ENCODE measurements at regions not wholly inside any gene's neighbourhood (a gene's known extent, or its start where the extent isn't known, plus 50 kb on each side); places are given as distances from the start of the nearest gene placed in this dataset.

- no peak overlapping the region for H3K9ac ChIP-seq (ENCODE audit: insufficient read depth, low read length)
- H4K20me1 ChIP-seq (ENCODE audit: control insufficient read depth, extremely low read depth, insufficient read depth, low read length), result no peaks in the 10 kb centered on the region
- H3K36me3 ChIP-seq (ENCODE audit: control insufficient read depth, insufficient read depth, low read length), result no peaks in the 10 kb centered on the region
- TF ChIP-seq CTCF (conservative IDR thresholded peaks at IDR 0.05 in 1 of 2, IDR thresholded peaks at IDR 0.05 in 1 of 2; ENCODE audit: low read depth in 1 of 2, low read length in 2 of 2) (no peak), EZH2 (IDR thresholded peaks at IDR 0.05; ENCODE audit: low read length, missing control alignments) (no peak)
- H2AFZ ChIP-seq (ENCODE audit: low read length), result no peak overlapping the region
- no peak overlapping the region for H3K4me3 ChIP-seq (replicated peaks in 1 of 4; ENCODE audit: control extremely low read depth in 1 of 4, insufficient read depth in 1 of 4, low read depth in 3 of 4, low read length in 4 of 4)
- no peak overlapping the region for H3K27ac ChIP-seq (ENCODE audit: insufficient read depth, low read length)
- H3K4me2 ChIP-seq (ENCODE audit: extremely low read depth, insufficient read depth, low read length), result no peak overlapping the region
- H3K79me2 ChIP-seq (ENCODE audit: control insufficient read depth, insufficient read depth, low read length), result no peaks in the 10 kb centered on the region
- no peaks in the 10 kb centered on the region for H3K9me3 ChIP-seq (ENCODE audit: control insufficient read depth, insufficient read depth, low read depth, low read length)
- H3K27me3 ChIP-seq (ENCODE audit: control insufficient read depth, insufficient read depth, low read length), result no peaks in the 10 kb centered on the region
- no peaks in the 10 kb centered on the region for H3K4me1 ChIP-seq (ENCODE audit: control insufficient read depth, extremely low read depth, insufficient read depth, low read length)
- DNase-seq (ENCODE audit: low read depth in 2 of 2), result no peak
Observed at GRCh38 chr3:102020735-102021134, 171.4 kb downstream of the NFKBIZ start.

GRCh38 chr3:102024270-102024904 is 175.1 kb downstream of the NFKBIZ start:
- no peaks in the 10 kb centered on the region for H4K20me1 ChIP-seq (ENCODE audit: control insufficient read depth, extremely low read depth, insufficient read depth, low read length)
- no peak overlapping the region for H3K9ac ChIP-seq (ENCODE audit: insufficient read depth, low read length)
- TF ChIP-seq EZH2 (IDR thresholded peaks at IDR 0.05; ENCODE audit: low read length, missing control alignments) (no peak), CTCF (conservative IDR thresholded peaks at IDR 0.05 in 1 of 2, IDR thresholded peaks at IDR 0.05 in 1 of 2; ENCODE audit: low read depth in 1 of 2, low read length in 2 of 2) (no peak)
- no peak overlapping the region for H3K4me2 ChIP-seq (ENCODE audit: extremely low read depth, insufficient read depth, low read length)
- DNase-seq (ENCODE audit: low read depth in 2 of 2), result no peak
- no peak overlapping the region for H3K27ac ChIP-seq (ENCODE audit: insufficient read depth, low read length)
- H3K4me3 ChIP-seq (replicated peaks in 1 of 4; ENCODE audit: control extremely low read depth in 1 of 4, insufficient read depth in 1 of 4, low read depth in 3 of 4, low read length in 4 of 4), result no peak overlapping the region
- no peaks in the 10 kb centered on the region for H3K27me3 ChIP-seq (ENCODE audit: control insufficient read depth, insufficient read depth, low read length)
- H3K36me3 ChIP-seq (ENCODE audit: control insufficient read depth, insufficient read depth, low read length), result no peaks in the 10 kb centered on the region
- no peaks in the 10 kb centered on the region for H3K9me3 ChIP-seq (ENCODE audit: control insufficient read depth, insufficient read depth, low read depth, low read length)
- H3K4me1 ChIP-seq (ENCODE audit: control insufficient read depth, extremely low read depth, insufficient read depth, low read length), result no peaks in the 10 kb centered on the region
- no peaks in the 10 kb centered on the region for H3K79me2 ChIP-seq (ENCODE audit: control insufficient read depth, insufficient read depth, low read length)
- no peak overlapping the region for H2AFZ ChIP-seq (ENCODE audit: low read length)

- Histone ChIP-seq H3K27ac (ENCODE audit: insufficient read depth, low read length) (no peak overlapping the region), H3K4me1 (ENCODE audit: control insufficient read depth, extremely low read depth, insufficient read depth, low read length) (no peaks in the 10 kb centered on the region), H3K4me2 (ENCODE audit: extremely low read depth, insufficient read depth, low read length) (no peak overlapping the region), H2AFZ (ENCODE audit: low read length) (no peak overlapping the region), H3K9me3 (ENCODE audit: control insufficient read depth, insufficient read depth, low read depth, low read length) (no peaks in the 10 kb centered on the region), H3K9ac (ENCODE audit: insufficient read depth, low read length) (no peak overlapping the region), H3K36me3 (ENCODE audit: control insufficient read depth, insufficient read depth, low read length) (no peaks in the 10 kb centered on the region), H3K79me2 (ENCODE audit: control insufficient read depth, insufficient read depth, low read length) (no peaks in the 10 kb centered on the region), H3K27me3 (ENCODE audit: control insufficient read depth, insufficient read depth, low read length) (no peaks in the 10 kb centered on the region), H3K4me3 (replicated peaks in 1 of 4; ENCODE audit: control extremely low read depth in 1 of 4, insufficient read depth in 1 of 4, low read depth in 3 of 4, low read length in 4 of 4) (no peak overlapping the region), H4K20me1 (ENCODE audit: control insufficient read depth, extremely low read depth, insufficient read depth, low read length) (no peaks in the 10 kb centered on the region)
- no peak for TF ChIP-seq EZH2 (IDR thresholded peaks at IDR 0.05; ENCODE audit: low read length, missing control alignments)
- TF ChIP-seq CTCF (conservative IDR thresholded peaks at IDR 0.05 in 1 of 2, IDR thresholded peaks at IDR 0.05 in 1 of 2; ENCODE audit: low read depth in 1 of 2, low read length in 2 of 2), result no peak
- no peak for DNase-seq (ENCODE audit: low read depth in 2 of 2)
Observed at GRCh38 chr3:102025606-102026270, 176.4 kb downstream of the NFKBIZ start.

All from fibroblast of lung (primary cell).